ENCODE measurements at regions not wholly inside any gene's neighbourhood (a gene's known extent, or its start where the extent isn't known, plus 50 kb on each side); places are given as distances from the start of the nearest gene placed in this dataset.

- H3K56ac ChIP-seq (ENCODE audit: extremely low read depth, insufficient read depth, low read length), result no peak overlapping the region
Measured at GRCh38 chr7:29637374-29637773, 73.7 kb downstream of the PRR15 start.

More at GRCh38 chr7:29637374-29637773, 73.7 kb downstream of the PRR15 start:
- Histone ChIP-seq H4K8ac (ENCODE audit: low read depth in 2 of 2, low read length in 2 of 2) (no peak overlapping the region), H3K4me1 (ENCODE audit: control insufficient read depth, insufficient read depth, low read length) (no peaks in the 10 kb centered on the region), H3K14ac (replicated peaks; ENCODE audit: low read depth, low read length) (no peak overlapping the region), H3K79me1 (ENCODE audit: low read depth in 1 of 2, low read length in 2 of 2) (no peaks in the 10 kb centered on the region), H3K4ac (ENCODE audit: low read depth, low read length) (no peak overlapping the region), H3K23ac (ENCODE audit: low read depth, low read length) (no peak overlapping the region), H3K9me3 (ENCODE audit: control insufficient read depth, insufficient read depth, low read length) (no peaks in the 10 kb centered on the region), H4K91ac (ENCODE audit: insufficient read depth, low read depth, low read length) (no peak overlapping the region), H3K27me3 (ENCODE audit: control insufficient read depth, insufficient read depth, low read length) (no peaks in the 10 kb centered on the region), H2AFZ (replicated peaks; ENCODE audit: low read length, poor library complexity) (no peak overlapping the region), H3K27ac (ENCODE audit: insufficient read depth, low read length) (no peak overlapping the region), H3K18ac (ENCODE audit: low read depth, low read length) (no peak overlapping the region), H3K36me3 (ENCODE audit: control insufficient read depth, insufficient read depth, low read length) (no peaks in the 10 kb centered on the region), H2BK20ac (ENCODE audit: low read depth, low read length) (no peak overlapping the region), H4K5ac (ENCODE audit: low read depth, low read length) (no peak overlapping the region), H3K9me1 (ENCODE audit: insufficient read depth, low read length) (no peaks in the 10 kb centered on the region), H2AK5ac (ENCODE audit: low read depth, low read length) (no peak overlapping the region), H2AK9ac (replicated peaks; ENCODE audit: low read depth, low read length, poor library complexity) (no peak overlapping the region), H3K4me2 (ENCODE audit: low read depth, low read length) (no peak overlapping the region), H2BK120ac (ENCODE audit: low read depth, low read length) (no peak overlapping the region), H3K9ac (ENCODE audit: low read depth, low read length) (no peak overlapping the region), H3K4me3 (ENCODE audit: insufficient read depth, low read depth, low read length) (no peak overlapping the region), H2BK5ac (ENCODE audit: low read depth, low read length, poor library complexity, severe bottlenecking) (no peak overlapping the region), H4K20me1 (ENCODE audit: insufficient read depth, low read length) (no peaks in the 10 kb centered on the region), H2BK15ac (ENCODE audit: low read depth, low read length) (no peak overlapping the region)
- ATAC-seq (ENCODE audit: low read depth) (no peak), DNase-seq (no peak)
- in situ Hi-C loops (cut with MboI; ENCODE audit: low sequenced_read_pairs), result no loop called here
- CTCF ChIA-PET, result no interaction called here
- BruUV-seq (replicated peaks), result no TSS peak
- POLR2A ChIA-PET (ENCODE audit: unreplicated experiment), result interaction anchor here (0.6 kb wide), 1 partner anchor 24 kb away, joined by 10 read pairs; no protein-coding TSS in a partner anchor
- TF ChIP-seq CHD1 (IDR thresholded peaks at IDR 0.05; ENCODE audit: low read depth, low read length) (no peak), CTCF (conservative IDR thresholded peaks at IDR 0.05; ENCODE audit: low read depth, low read length) (no peak), USF2 (IDR thresholded peaks at IDR 0.05; ENCODE audit: low read depth, low read length) (no peak), MAZ (IDR thresholded peaks at IDR 0.05; ENCODE audit: borderline replicate concordance, low read depth, low read length) (no peak), RAD21 (IDR thresholded peaks at IDR 0.05; ENCODE audit: low read length) (no peak), NFE2L2 (IDR thresholded peaks at IDR 0.05; ENCODE audit: low read depth, low read length) (no peak), SMC3 (IDR thresholded peaks at IDR 0.05; ENCODE audit: low read depth, low read length) (no peak), CEBPB (IDR thresholded peaks at IDR 0.05; ENCODE audit: low read depth, low read length) (no peak), RFX5 (IDR thresholded peaks at IDR 0.05; ENCODE audit: low read depth, low read length) (no peak), RCOR1 (IDR thresholded peaks at IDR 0.05; ENCODE audit: insufficient replicate concordance, low read length) (no peak), ELK1 (IDR thresholded peaks at IDR 0.05; ENCODE audit: borderline replicate concordance, low read depth, low read length) (no peak), MAFK (IDR thresholded peaks at IDR 0.05; ENCODE audit: low read depth, low read length) (no peak), POLR2A (IDR thresholded peaks at IDR 0.05; ENCODE audit: low read depth, low read length) (no peak)
- intact Hi-C loops (cut with micrococcal nuclease), result loop anchor here (5.0 kb wide), 2 partner anchors 285 to 425 kb away; no protein-coding TSS in a partner anchor
- 94% methylated on average over 7 of the region's 8 CpGs; no CpG with 5 or more reads in 1 of the 2 experiments for WGBS, 2 experiments (ENCODE audit: extremely low coverage in 2 of 2, insufficient read length in 1 of 2)
- dilution Hi-C loops (cut with HindIII; ENCODE audit: low sequenced_read_pairs, unreplicated experiment), result no loop called here
